Ammon's horn (tissue), 1 donor: ENCODE measurements at regions not wholly inside any gene's neighbourhood (a gene's known extent, or its start where the extent isn't known, plus 50 kb on each side); places are given as distances from the start of the nearest gene placed in this dataset.
"Not testable (repeated sequence)": the region's sequence is repeated elsewhere in the genome, so short reads cannot be mapped to it uniquely, and the experiment has no call there.

Source experiments
- DNase-seq: peaks from one replicate; pipeline ENCODE4 v3.0.0-alpha.2; 2016; ENCODE audit warnings: low spot score

- DNase-seq, result not testable (repeated sequence)
These were observed 350.3 kb downstream of the ANAPC1 start for GRCh38 chr2:111533557-111534247.

GRCh38 chr2:111534910-111535352 lies 349.1 kb downstream of the ANAPC1 start:
- DNase-seq, result peak; percentile 40

GRCh38 chr2:111535404-111535803 lies 348.6 kb downstream of the ANAPC1 start:
- no peak for DNase-seq

DNA sequence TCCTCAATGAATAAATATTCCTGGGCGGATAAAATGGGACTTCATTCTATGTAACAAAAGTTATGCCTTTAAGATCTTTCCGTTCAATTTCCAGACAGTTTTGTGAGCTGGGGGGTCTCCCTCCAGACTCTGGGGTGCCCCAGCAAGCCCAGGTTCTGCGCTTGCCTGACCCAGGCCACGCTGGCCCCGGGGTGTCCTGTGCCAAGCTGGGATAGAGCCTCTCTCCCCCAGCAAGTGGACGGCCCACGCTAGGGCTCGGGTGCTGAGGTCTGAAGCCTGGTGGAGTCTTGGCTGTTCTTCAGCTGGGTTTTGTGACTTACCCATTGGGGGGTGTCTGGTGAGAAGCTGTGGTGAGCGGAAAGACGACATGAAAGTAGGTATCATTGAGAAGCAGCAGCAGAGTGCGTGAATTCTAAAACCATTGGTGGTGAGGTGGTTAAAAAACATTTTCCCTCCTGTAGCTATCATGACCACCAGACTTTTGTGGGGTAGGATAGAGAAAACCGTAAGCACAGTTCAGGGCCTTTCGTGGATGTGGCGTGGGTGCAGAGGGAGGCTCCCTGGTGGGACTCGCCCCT lies 346.8 kb downstream of the ANAPC1 start:
- DNase-seq, result no peak

DNA sequence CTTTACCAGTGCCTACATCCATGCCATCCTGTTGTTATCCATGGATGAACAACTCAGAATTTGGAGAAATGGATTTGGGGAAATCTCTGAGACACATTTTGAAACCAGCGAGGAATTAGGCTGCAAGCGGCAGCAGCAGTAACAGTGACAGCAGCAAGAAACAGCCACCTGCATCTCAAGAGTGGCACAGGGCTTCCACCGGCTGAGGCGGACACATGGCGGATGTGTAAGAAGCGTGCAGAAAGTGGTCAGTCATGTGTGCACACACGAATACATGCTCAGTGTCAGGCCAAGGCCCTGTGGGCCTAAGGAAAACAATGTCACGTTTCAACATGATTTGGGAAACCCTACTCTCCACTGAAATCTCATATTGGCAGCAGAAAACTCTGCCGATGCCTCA lies 344.0 kb downstream of the ANAPC1 start:
- DNase-seq, result not testable (repeated sequence)

- DNase-seq, result not testable (repeated sequence)
These were observed 341.7 kb downstream of the ANAPC1 start for GRCh38 chr2:111542120-111542774.

DNA sequence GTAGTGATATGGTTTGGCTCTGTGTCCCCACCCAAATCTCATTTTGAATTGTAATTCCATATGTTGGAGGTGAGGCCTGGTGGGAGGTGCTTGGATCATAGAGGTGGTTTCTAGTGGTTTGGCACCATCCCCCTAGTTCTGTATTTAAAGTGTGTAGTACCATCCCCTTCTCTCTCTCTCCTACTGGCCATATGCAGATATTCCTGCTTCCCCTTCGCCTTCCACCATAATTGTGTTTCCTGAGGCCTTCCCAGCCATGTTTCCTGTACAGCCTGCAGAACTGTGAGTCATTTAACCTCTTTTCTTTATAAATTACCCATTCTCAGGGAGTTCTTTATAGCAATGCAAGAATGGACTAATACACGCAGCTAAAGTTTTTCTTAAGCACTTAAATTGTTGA lies 340.0 kb downstream of the ANAPC1 start:
- DNase-seq, result not testable (repeated sequence)

DNA sequence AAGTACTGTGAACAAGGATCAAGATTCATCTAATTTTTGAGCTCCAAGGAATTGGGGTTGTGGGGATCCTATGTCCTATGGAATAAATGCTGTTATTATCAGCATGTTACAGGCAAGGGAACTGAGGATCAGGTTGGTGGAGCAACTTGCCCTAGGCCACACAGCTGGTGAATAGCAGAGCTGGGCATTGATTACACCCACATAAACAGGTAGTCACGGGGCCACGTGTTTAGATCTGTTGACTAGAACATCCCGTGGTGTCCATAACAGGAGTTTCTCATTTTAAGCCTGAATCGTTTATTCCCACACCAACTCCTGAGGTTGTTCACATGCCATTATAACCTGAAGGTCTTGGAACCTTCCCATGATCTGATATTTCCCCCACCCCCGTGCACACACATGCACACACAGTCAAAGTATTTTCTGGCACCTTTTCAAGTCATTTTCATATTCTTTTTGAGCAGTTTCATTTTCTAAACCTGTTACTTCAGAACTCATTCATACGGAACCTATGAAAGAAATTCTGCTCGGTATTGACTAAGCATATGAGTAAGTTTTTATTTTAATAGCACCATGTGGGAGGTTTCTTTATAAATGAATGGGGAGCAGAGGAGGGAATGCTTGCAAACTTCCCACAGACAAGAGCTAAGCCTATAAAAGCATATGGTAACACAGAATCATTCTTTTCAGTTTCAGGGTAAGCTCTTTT lies 338.1 kb downstream of the ANAPC1 start:
- not testable (repeated sequence) for DNase-seq

- DNase-seq, result not testable (repeated sequence)
These were observed 337.4 kb downstream of the ANAPC1 start for GRCh38 chr2:111546578-111546977.

GRCh38 chr2:111549174-111549573 lies 334.8 kb downstream of the ANAPC1 start:
- DNase-seq, result not testable (repeated sequence)

GRCh38 chr2:111551428-111551827 lies 332.6 kb downstream of the ANAPC1 start:
- DNase-seq, result not testable (repeated sequence)

GRCh38 chr2:111552625-111553024 lies 331.4 kb downstream of the ANAPC1 start:
- not testable (repeated sequence) for DNase-seq

- not testable (repeated sequence) for DNase-seq
These were observed 324.7 kb downstream of the ANAPC1 start for GRCh38 chr2:111559301-111559700.

GRCh38 chr2:111559814-111560213 lies 324.2 kb downstream of the ANAPC1 start:
- DNase-seq, result not testable (repeated sequence)

DNA sequence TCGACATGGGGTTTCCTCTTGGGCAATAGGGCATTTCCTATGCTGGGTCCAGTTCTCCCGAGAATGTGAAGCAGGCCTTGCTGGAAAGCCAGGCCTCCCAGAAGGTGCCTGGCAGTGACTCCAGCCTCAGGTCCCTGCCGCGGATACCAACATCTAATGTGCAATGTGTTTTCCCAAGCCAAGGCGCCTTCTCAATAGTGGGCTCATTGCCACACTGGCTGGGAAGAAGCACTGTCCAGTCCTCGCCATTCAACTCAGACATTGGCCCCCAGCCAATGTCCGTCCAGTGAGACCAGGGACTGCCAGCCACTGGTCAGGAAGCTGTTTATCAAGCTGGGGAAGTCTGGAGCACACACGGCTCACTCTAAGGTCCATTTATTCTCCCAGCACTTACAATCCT lies 317.9 kb downstream of the ANAPC1 start:
- DNase-seq, result peak; percentile 45

DNA sequence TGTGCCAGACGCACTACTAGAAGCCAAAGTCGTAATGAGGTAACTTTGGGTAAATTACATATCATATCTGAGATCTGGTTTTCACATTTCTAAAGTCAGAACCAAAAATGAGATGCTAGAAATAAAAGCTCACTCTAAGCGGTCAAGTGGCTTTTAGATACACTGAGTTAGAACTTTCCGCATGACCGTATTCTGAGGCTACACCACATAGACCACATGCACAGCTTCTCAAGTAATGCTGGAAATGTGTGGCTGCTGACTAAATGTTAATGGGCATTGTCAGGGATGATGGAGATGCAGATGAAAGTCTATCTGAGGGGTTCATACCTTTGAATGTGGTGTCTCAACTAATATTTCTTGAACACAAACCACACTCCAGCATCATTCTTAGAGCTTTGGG lies 316.8 kb downstream of the ANAPC1 start:
- DNase-seq, result not testable (repeated sequence)

GRCh38 chr2:111569356-111570199 lies 314.4 kb downstream of the ANAPC1 start:
- DNase-seq, result not testable (repeated sequence)

DNA sequence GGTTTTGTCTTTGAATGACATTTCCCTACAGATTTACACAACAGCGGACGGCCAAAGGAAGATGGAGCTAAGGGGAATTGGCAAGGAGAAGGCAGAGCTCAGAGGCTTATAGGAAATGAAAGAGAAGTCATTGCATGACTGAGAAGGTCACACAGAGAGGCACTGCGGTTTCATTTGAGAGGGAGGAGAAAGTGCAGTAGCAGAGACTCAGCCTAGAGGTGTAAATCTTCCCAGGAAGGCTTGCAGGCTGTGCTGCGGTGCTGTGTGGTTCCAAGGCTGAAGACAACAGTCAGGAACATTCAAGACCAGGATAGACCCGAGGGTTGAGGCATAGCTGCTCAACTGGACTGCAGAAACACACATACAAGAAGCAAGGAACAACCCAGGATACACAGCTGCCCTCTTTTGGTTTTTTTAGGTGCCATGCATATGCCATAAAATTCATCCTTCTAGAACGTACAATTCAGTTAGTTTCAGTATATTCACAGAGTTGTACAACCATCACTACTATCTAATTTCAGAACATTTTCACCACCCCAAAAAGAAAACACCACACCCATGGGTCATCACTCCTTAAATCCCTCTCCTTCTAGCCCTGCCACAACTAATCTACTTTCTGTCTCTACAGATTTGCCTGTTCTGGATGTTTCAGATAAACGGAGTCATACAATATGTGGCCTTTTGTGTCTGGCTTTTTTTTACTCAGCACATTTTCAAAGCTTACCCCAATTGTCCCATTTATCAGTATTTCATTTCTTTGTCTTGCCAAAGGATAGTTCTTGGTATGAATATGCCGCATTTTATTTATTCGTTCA lies 313.5 kb downstream of the ANAPC1 start:
- DNase-seq, result not testable (repeated sequence)

DNA sequence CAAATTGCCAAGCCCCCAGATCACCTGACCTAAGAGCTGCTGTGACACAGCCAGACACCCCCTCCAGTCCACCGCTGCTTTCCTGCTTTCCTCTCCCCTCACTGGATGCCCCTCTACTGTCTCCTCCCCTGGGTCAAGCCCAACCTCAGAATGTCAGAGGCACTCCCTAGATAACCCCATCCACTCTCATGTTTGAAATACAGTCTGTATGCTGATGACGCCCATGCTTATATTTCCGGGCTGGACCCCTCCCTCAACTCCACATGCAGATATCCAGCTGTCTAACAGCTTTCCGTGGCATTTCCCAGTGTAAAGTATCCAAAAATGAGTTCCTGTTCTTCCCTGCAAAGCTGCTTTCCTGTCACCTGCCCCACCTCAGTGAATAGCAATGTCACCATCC lies 309.2 kb downstream of the ANAPC1 start:
- DNase-seq, result not testable (repeated sequence)

DNA sequence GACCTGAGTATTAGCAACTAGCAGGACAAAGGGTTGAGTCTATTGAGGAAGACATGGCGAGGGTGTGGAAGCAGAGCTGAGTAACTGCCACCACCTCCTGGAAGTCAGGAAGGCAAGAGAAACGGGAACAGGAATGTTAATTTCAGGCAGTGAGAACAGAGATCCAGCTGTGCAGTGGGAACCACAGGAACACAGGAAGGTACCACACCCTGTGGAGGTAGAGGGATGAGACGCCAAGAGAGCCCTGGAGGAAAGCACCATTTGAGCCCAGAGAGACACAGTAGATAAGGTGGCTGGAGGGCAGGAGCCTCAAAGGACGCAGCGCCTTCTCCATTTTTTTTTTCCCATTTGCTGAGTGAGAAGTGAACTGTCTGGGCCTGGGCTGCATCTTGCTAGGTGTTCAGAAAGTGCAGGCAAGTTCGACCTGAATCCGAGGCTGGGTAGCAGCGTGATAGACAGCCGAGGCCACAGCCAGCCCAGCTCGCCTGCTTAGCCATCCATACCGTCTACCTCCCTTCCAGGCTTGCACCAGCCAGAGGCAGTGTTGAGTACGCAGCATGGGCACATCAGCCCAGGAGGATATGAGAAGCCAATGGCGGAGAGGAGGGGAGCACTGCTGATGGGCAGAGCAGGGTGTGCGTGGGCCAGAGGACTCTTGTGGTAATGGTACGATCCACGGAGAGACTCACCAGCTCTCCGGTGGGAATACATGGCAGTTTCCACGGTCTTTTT lies 306.7 kb downstream of the ANAPC1 start:
- DNase-seq, result not testable (repeated sequence)
